ENCODE measurements at regions not wholly inside any gene's neighbourhood (a gene's known extent, or its start where the extent isn't known, plus 50 kb on each side); places are given as distances from the start of the nearest gene placed in this dataset.

GRCh38 chr2:153567367-153567766 is 88.8 kb upstream of the RPRM start:
- TF ChIP-seq REST (IDR thresholded peaks at IDR 0.05; ENCODE audit: low read depth) (no peak), FOXM1 (IDR thresholded peaks at IDR 0.05; ENCODE audit: borderline replicate concordance, low read depth) (no peak), TEAD4 (IDR thresholded peaks at IDR 0.05) (no peak), YY1 (IDR thresholded peaks at IDR 0.05; ENCODE audit: low read depth) (no peak), CEBPB (IDR thresholded peaks at IDR 0.05) (no peak), USF1 (IDR thresholded peaks at IDR 0.05) (no peak), ZBTB7A (IDR thresholded peaks at IDR 0.05; ENCODE audit: low read depth) (no peak)

- no peak for TF ChIP-seq CREB1 (IDR thresholded peaks at IDR 0.05; ENCODE audit: low read depth)
- no peak for TF ChIP-seq FOXM1 (IDR thresholded peaks at IDR 0.05; ENCODE audit: borderline replicate concordance, low read depth)
- no peak for TF ChIP-seq TAF1 (IDR thresholded peaks at IDR 0.05; ENCODE audit: low read depth)
- no peak for TF ChIP-seq TCF12 (IDR thresholded peaks at IDR 0.05; ENCODE audit: low read depth)
- TF ChIP-seq ZBTB7A (IDR thresholded peaks at IDR 0.05; ENCODE audit: low read depth) = no peak
- TF ChIP-seq MAX (IDR thresholded peaks at IDR 0.05) = no peak
- no peak for TF ChIP-seq CEBPB (IDR thresholded peaks at IDR 0.05)
- TF ChIP-seq NFIC (IDR thresholded peaks at IDR 0.05) = no peak
- no peak for TF ChIP-seq EP300 (IDR thresholded peaks at IDR 0.05; ENCODE audit: borderline replicate concordance)
- no peak for TF ChIP-seq TEAD4 (IDR thresholded peaks at IDR 0.05)
- no peak for TF ChIP-seq USF1 (IDR thresholded peaks at IDR 0.05)
- no peak for TF ChIP-seq REST (IDR thresholded peaks at IDR 0.05; ENCODE audit: low read depth)
- no peak for TF ChIP-seq EGR1 (IDR thresholded peaks at IDR 0.05)
Observed at GRCh38 chr2:153568105-153568504, 89.5 kb upstream of the RPRM start.

- TF ChIP-seq CEBPB (IDR thresholded peaks at IDR 0.05) (no peak), USF1 (IDR thresholded peaks at IDR 0.05) (no peak), FOXM1 (IDR thresholded peaks at IDR 0.05; ENCODE audit: borderline replicate concordance, low read depth) (no peak), REST (IDR thresholded peaks at IDR 0.05; ENCODE audit: low read depth) (no peak), EGR1 (IDR thresholded peaks at IDR 0.05) (no peak), TCF12 (IDR thresholded peaks at IDR 0.05; ENCODE audit: low read depth) (no peak), YY1 (IDR thresholded peaks at IDR 0.05; ENCODE audit: low read depth) (no peak), MAX (IDR thresholded peaks at IDR 0.05) (no peak), RAD21 (IDR thresholded peaks at IDR 0.05; ENCODE audit: low read depth) (no peak)
Observed at GRCh38 chr2:153575171-153575853, 96.8 kb upstream of the RPRM start.

- TF ChIP-seq CREB1 (IDR thresholded peaks at IDR 0.05; ENCODE audit: low read depth) (no peak), CEBPB (IDR thresholded peaks at IDR 0.05) (no peak), EP300 (IDR thresholded peaks at IDR 0.05; ENCODE audit: borderline replicate concordance) (no peak), USF1 (IDR thresholded peaks at IDR 0.05) (no peak), MAX (IDR thresholded peaks at IDR 0.05) (no peak), NFIC (IDR thresholded peaks at IDR 0.05) (no peak), EGR1 (IDR thresholded peaks at IDR 0.05) (no peak)
Observed at GRCh38 chr2:153584244-153584643, 105.7 kb upstream of the RPRM start.

Measured in Ishikawa (cell line).